ENCODE measurements at regions not wholly inside any gene's neighbourhood (a gene's known extent, or its start where the extent isn't known, plus 50 kb on each side); places are given as distances from the start of the nearest gene placed in this dataset.

GRCh38 chr3:40679290-40679689, 154.5 kb downstream of the ZNF621 start:
- Histone ChIP-seq H3K9me3 (ENCODE audit: control insufficient read depth, insufficient read depth, low read depth, low read length) (no peaks in the 10 kb centered on the region), H3K36me3 (ENCODE audit: control insufficient read depth, insufficient read depth, low read length) (no peaks in the 10 kb centered on the region), H3K4me3 (ENCODE audit: low read depth in 2 of 2, low read length in 2 of 2) (no peak overlapping the region), H3K27ac (ENCODE audit: low read length) (no peak overlapping the region), H3K4me1 (ENCODE audit: control insufficient read depth, insufficient read depth, low read length) (no peaks in the 10 kb centered on the region), H3K27me3 (ENCODE audit: control insufficient read depth, insufficient read depth, low read length) (no peaks in the 10 kb centered on the region)
- TF ChIP-seq CTCF (IDR thresholded peaks at IDR 0.05) (no peak), POLR2AphosphoS5 (IDR thresholded peaks at IDR 0.05; ENCODE audit: low read depth, low read length) (no peak), TCF7L2 (IDR thresholded peaks at IDR 0.05; ENCODE audit: low read depth, low read length) (no peak), SIN3A (IDR thresholded peaks at IDR 0.05; ENCODE audit: borderline replicate concordance, insufficient read depth, low read depth, low read length) (no peak)
- TF ChIP-seq, protein P1, sequence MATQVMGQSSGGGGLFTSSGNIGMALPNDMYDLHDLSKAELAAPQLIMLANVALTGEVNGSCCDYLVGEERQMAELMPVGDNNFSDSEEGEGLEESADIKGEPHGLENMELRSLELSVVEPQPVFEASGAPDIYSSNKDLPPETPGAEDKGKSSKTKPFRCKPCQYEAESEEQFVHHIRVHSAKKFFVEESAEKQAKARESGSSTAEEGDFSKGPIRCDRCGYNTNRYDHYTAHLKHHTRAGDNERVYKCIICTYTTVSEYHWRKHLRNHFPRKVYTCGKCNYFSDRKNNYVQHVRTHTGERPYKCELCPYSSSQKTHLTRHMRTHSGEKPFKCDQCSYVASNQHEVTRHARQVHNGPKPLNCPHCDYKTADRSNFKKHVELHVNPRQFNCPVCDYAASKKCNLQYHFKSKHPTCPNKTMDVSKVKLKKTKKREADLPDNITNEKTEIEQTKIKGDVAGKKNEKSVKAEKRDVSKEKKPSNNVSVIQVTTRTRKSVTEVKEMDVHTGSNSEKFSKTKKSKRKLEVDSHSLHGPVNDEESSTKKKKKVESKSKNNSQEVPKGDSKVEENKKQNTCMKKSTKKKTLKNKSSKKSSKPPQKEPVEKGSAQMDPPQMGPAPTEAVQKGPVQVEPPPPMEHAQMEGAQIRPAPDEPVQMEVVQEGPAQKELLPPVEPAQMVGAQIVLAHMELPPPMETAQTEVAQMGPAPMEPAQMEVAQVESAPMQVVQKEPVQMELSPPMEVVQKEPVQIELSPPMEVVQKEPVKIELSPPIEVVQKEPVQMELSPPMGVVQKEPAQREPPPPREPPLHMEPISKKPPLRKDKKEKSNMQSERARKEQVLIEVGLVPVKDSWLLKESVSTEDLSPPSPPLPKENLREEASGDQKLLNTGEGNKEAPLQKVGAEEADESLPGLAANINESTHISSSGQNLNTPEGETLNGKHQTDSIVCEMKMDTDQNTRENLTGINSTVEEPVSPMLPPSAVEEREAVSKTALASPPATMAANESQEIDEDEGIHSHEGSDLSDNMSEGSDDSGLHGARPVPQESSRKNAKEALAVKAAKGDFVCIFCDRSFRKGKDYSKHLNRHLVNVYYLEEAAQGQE (IDR thresholded peaks at IDR 0.05; ENCODE audit: insufficient read depth in 1 of 2, low read depth in 2 of 2, low read length in 1 of 2) = no peak
- in situ Hi-C loops (cut with HindIII; ENCODE audit: low pct_unique_long_range_greater_than_20kb, low sequenced_read_pairs) = no loop called here
- no peak for DNase-seq (ENCODE audit: low read depth, low spot score)
- BruUV-seq (replicated peaks) = no TSS peak
- no peak for ATAC-seq
- CTCF ChIA-PET = no interaction called here
- intact Hi-C loops (cut with micrococcal nuclease; ENCODE audit: unreplicated experiment) = no loop called here
- POLR2A ChIA-PET = no interaction called here

DNA sequence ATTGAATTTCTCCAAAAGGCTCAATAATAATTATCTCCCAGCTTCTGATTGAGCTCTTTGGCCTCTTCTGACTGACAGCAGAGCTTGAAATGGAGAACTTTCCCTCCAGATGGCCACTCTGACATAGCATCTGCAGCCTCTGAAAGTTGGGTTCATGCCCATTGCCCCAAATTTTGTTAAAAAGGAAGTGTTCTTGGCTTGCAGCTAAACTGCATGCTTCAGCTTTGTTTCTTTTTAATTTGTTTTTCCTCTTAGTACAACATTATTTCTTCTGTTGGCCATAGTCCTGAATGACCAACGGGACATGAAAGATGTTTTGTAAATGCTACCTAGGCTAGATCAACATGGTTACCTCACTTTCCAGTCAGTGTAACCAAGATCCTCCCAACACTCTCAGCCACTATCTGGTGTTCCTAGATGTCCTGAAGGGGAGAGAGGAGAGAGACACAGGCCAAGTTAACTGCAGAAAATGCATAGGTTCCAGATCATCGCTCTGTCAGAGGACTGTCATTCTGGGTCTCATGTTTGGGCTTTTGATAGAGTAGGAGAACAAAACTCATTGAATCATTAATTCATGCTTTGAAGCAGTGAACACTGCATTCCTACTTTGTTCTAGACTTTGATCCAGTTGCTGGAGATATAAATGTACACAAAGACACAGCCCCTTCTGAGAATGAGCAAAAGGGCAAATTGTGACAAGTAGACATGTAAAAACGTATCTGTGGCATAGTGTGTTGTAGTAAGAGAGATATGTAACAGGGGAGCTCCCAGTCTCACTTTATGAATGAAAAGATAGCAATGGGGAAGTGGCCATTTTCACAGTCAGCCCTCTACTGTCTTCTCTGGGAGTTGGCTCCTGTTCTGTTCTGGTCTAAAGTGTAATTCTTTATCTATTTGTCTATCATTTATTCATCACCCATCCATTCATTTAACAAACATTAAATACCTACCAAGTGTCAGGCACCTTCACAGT, 156.2 kb downstream of the ZNF621 start:
- POLR2A ChIA-PET = no interaction called here
- no peak overlapping the region for H3K27ac ChIP-seq (ENCODE audit: low read length)

More for the DNA sequence above, 156.2 kb downstream of the ZNF621 start:
- no peak for ATAC-seq
- BruUV-seq (replicated peaks) = no TSS peak
- no peak for DNase-seq (ENCODE audit: low read depth, low spot score)
- no peaks in the 10 kb centered on the region for H3K9me3 ChIP-seq (ENCODE audit: control insufficient read depth, insufficient read depth, low read depth, low read length)
- no peak for TF ChIP-seq CTCF (IDR thresholded peaks at IDR 0.05)
- TF ChIP-seq TCF7L2 (IDR thresholded peaks at IDR 0.05; ENCODE audit: low read depth, low read length) = no peak
- TF ChIP-seq SIN3A (IDR thresholded peaks at IDR 0.05; ENCODE audit: borderline replicate concordance, insufficient read depth, low read depth, low read length) = no peak
- no peak for TF ChIP-seq POLR2AphosphoS5 (IDR thresholded peaks at IDR 0.05; ENCODE audit: low read depth, low read length)
- TF ChIP-seq, protein P1 (IDR thresholded peaks at IDR 0.05; ENCODE audit: insufficient read depth in 1 of 2, low read depth in 2 of 2, low read length in 1 of 2) = no peak
- intact Hi-C loops (cut with micrococcal nuclease; ENCODE audit: unreplicated experiment) (no loop called here), in situ Hi-C loops (cut with HindIII; ENCODE audit: low pct_unique_long_range_greater_than_20kb, low sequenced_read_pairs) (no loop called here)
- no peaks in the 10 kb centered on the region for H3K27me3 ChIP-seq (ENCODE audit: control insufficient read depth, insufficient read depth, low read length)
- CTCF ChIA-PET = no interaction called here
- H3K36me3 ChIP-seq (ENCODE audit: control insufficient read depth, insufficient read depth, low read length) = no peaks in the 10 kb centered on the region
- no peak overlapping the region for H3K4me3 ChIP-seq (ENCODE audit: low read depth in 2 of 2, low read length in 2 of 2)
- no peaks in the 10 kb centered on the region for H3K4me1 ChIP-seq (ENCODE audit: control insufficient read depth, insufficient read depth, low read length)
